Activated T-cell treated with anti-CD3 and anti-CD28 coated beads, Interleukin-2, amount 50 U/mL, for 4 hours (primary cell): ENCODE measurements at regions not wholly inside any gene's neighbourhood (a gene's known extent, or its start where the extent isn't known, plus 50 kb on each side); places are given as distances from the start of the nearest gene placed in this dataset.
"Not testable (repeated sequence)": the region's sequence is repeated elsewhere in the genome, so short reads cannot be mapped to it uniquely, and the experiment has no call there.

ENCODE experiments used
- ATAC-seq, 2 donors: fragments of 200-7000 bp; cut with Tn5 transposase; one replicate each; pipeline ENCODE4 v1.10.0; 2021
- DNase-seq: peaks from one replicate; pipeline ENCODE4 v3.0.0-alpha.2; 2020
- H3K27me3 Mint-ChIP-seq: one replicate; pipeline ENCODE4 v1.8.0; 2021; ENCODE audit warnings: low read depth, mixed read lengths
- H3K36me3 Mint-ChIP-seq: one replicate; pipeline ENCODE4 v1.8.0; 2022; ENCODE audit warnings: mixed read lengths; ENCODE audit not compliant: insufficient read depth
- H3K4me1 Mint-ChIP-seq: one replicate; pipeline ENCODE4 v1.8.0; 2021; ENCODE audit warnings: low read depth, mixed read lengths
- H3K4me3 Mint-ChIP-seq: one replicate; pipeline ENCODE4 v1.8.0; 2021; ENCODE audit warnings: mild to moderate bottlenecking, moderate library complexity, mixed read lengths
- H3K9me3 Mint-ChIP-seq: one replicate; pipeline ENCODE4 v1.8.0; 2021; ENCODE audit warnings: mixed read lengths

GRCh38 chr5:3155717-3156116, 404.2 kb upstream of the IRX2 start:
- H3K27me3 Mint-ChIP-seq, result no peaks in the 10 kb centered on the region
- H3K4me1 Mint-ChIP-seq, result no peaks in the 10 kb centered on the region
- H3K9me3 Mint-ChIP-seq, result peaks cover 12% of the 10 kb centered on the region
- no peak overlapping the region for H3K4me3 Mint-ChIP-seq
- no peaks in the 10 kb centered on the region for H3K36me3 Mint-ChIP-seq
- ATAC-seq (no peak), DNase-seq (no peak)

GRCh38 chr5:3155046-3155445, 403.6 kb upstream of the IRX2 start:
- no peak for DNase-seq
- no peak for ATAC-seq
- no peaks in the 10 kb centered on the region for H3K4me1 Mint-ChIP-seq
- no peak overlapping the region for H3K4me3 Mint-ChIP-seq
- H3K27me3 Mint-ChIP-seq, result no peaks in the 10 kb centered on the region
- peaks cover 7% of the 10 kb centered on the region for H3K9me3 Mint-ChIP-seq
- H3K36me3 Mint-ChIP-seq, result no peaks in the 10 kb centered on the region

DNA sequence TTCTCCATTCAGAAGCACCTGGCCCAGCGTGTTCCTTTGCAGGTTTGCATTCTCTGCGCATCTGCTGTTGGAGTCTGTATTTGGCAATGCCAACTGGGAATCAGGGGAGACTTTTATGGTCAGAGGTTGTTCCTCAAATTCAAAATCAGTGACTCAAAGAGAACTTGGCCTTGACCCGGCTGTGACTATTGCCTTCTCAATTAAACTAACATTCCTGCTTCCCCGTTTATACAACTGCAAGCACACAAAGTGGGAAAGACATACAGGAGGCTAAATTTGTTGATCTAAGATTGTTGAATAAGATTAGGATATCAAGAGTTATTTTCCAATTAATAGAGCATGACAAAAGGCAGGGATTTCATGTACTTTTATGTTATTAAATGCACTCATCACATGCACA, 402.4 kb upstream of the IRX2 start:
- Mint-ChIP-seq H3K4me1 (no peaks in the 10 kb centered on the region), H3K27me3 (no peaks in the 10 kb centered on the region), H3K36me3 (no peaks in the 10 kb centered on the region), H3K4me3 (no peak overlapping the region), H3K9me3 (peaks cover 11% of the 10 kb centered on the region)
- no peak for ATAC-seq
- no peak for DNase-seq

DNA sequence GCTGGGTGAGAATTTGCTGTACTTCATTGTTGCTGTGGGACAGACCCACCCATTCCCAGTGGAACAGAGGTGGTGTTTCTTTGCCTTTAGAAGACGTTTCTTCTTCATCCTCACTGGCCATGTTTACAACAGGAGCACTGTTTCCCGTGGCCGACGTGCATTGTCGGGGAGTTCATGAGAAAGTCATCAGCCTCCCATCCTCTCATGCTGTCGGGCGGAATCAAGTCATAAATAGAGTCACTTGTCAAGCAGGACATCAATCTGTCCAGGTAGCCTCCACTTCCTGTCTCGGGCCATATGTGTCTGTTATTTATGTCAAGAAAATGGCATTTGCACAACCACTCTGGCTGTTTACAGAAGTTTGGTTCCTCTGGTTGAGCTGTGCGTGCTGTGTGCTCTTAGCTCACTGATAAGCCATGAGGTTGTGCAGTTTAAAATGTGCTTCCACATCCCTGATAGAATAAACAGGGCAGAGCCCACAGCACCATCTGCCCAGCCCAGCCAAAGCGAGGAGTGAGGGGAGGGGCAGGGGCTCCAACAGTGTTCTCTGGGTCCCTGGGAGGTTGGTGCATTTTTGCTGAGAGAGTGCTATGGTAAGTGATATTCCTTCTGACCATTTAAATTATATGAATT, 401.9 kb upstream of the IRX2 start:
- Mint-ChIP-seq H3K4me1 (no peaks in the 10 kb centered on the region), H3K27me3 (no peaks in the 10 kb centered on the region), H3K36me3 (no peaks in the 10 kb centered on the region), H3K4me3 (no peak overlapping the region), H3K9me3 (peaks cover 10% of the 10 kb centered on the region)
- DNase-seq, result no peak
- ATAC-seq, result no peak

- ATAC-seq, result no peak
- Mint-ChIP-seq H3K36me3 (no peaks in the 10 kb centered on the region), H3K9me3 (peaks cover 7% of the 10 kb centered on the region), H3K4me3 (no peak overlapping the region), H3K4me1 (no peaks in the 10 kb centered on the region), H3K27me3 (no peaks in the 10 kb centered on the region)
- no peak for DNase-seq
These were observed 398.4 kb upstream of the IRX2 start for GRCh38 chr5:3149899-3150298.

- DNase-seq, ATAC-seq: not testable (repeated sequence)
These were observed 395.9 kb upstream of the IRX2 start for GRCh38 chr5:3147405-3147804.

DNA sequence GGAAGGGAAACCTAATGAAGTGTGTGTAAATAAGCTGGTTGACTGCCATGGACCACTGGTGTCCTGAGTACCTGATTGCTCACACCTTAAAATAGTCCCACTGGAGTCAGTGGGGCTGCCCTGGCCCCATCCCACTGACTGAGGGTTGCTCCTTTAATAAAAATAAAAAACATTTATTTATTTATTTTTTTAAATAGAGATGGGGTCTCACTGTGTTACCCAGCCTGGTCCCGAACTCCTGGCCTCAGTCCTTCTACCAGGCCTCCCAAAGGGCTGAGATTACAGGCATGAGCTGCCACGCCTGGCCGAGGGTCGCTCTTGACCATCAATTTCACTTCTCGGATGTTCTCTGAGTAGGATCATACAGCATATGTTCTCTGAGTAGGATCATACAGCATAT, 394.2 kb upstream of the IRX2 start:
- DNase-seq, result no peak
- no peaks in the 10 kb centered on the region for H3K27me3 Mint-ChIP-seq
- peaks cover 7% of the 10 kb centered on the region for H3K9me3 Mint-ChIP-seq
- ATAC-seq, result no peak
- no peak overlapping the region for H3K4me3 Mint-ChIP-seq
- no peaks in the 10 kb centered on the region for H3K4me1 Mint-ChIP-seq
- no peaks in the 10 kb centered on the region for H3K36me3 Mint-ChIP-seq

More at GRCh38 chr5:3147405-3147804, 395.9 kb upstream of the IRX2 start:
- H3K4me3 Mint-ChIP-seq, H3K27me3 Mint-ChIP-seq, H3K36me3 Mint-ChIP-seq, H3K4me1 Mint-ChIP-seq, H3K9me3 Mint-ChIP-seq: not testable (repeated sequence)

- Mint-ChIP-seq H3K4me3 (no peak overlapping the region), H3K4me1 (no peaks in the 10 kb centered on the region), H3K9me3 (peaks cover 10% of the 10 kb centered on the region), H3K36me3 (no peaks in the 10 kb centered on the region), H3K27me3 (no peaks in the 10 kb centered on the region)
- DNase-seq, result no peak
- ATAC-seq, result no peak
These were observed 391.9 kb upstream of the IRX2 start for GRCh38 chr5:3143382-3143781.

DNA sequence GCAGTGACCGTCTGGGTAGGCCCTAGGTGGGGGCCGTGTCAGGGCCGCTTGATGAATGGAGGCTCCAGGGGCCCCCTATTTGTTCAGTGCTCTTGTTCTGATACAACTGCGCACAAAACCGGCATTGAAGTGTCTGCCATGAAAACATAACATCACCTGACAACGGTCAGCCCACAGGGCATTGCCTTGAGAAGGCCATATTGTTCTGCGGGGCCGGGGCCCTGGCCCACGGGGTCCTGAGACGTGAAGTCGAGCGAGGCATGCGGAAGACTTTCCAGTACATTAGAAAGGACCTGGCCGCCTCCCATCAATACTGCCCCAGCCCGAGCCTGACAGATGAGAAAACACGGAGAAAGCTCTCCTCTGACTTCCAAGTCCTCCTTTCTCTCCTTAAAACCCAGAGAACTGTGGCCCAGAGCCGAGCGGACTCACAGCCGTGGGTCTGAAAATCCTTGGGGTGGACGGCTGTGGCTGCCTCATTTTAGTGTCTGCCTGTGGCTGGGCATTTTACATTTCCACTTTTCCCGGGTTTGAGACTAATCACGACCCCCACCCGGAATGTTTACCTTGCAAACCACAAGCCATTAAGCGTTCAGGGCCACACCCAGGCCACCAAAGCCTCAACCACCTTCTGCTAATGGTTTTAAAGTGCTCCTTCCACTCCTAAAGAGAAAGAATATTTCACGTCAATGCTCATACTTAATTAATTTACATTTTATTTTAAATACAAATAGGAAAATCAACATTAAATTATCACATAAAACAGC, 391.0 kb upstream of the IRX2 start:
- no peak for ATAC-seq
- Mint-ChIP-seq H3K27me3 (no peaks in the 10 kb centered on the region), H3K9me3 (peaks cover 10% of the 10 kb centered on the region), H3K36me3 (no peaks in the 10 kb centered on the region), H3K4me1 (no peaks in the 10 kb centered on the region), H3K4me3 (no peak overlapping the region)
- no peak for DNase-seq

DNA sequence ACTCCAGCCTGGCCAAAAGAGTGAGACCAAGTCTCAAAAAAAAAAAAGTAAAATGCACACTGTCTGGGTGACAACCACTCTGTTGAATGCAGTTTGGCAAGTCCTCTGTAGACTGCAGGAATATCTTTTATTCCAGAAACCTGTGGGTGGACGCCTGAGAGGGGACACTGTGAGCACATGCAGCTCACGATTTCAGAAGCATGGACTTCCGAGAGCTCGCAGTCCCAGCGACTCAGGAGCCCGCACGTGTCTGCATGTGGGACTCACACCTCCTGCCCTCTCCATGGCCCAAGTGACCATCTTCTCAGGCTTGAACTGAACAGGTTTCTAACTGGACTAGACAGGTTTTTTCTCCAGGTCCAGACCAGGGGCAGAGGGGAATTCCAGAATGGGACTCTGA, 388.6 kb upstream of the IRX2 start:
- DNase-seq (no peak), ATAC-seq (no peak)
- H3K9me3 Mint-ChIP-seq, result peaks cover 10% of the 10 kb centered on the region
- no peaks in the 10 kb centered on the region for H3K27me3 Mint-ChIP-seq
- no peaks in the 10 kb centered on the region for H3K4me1 Mint-ChIP-seq
- no peak overlapping the region for H3K4me3 Mint-ChIP-seq
- no peaks in the 10 kb centered on the region for H3K36me3 Mint-ChIP-seq

DNA sequence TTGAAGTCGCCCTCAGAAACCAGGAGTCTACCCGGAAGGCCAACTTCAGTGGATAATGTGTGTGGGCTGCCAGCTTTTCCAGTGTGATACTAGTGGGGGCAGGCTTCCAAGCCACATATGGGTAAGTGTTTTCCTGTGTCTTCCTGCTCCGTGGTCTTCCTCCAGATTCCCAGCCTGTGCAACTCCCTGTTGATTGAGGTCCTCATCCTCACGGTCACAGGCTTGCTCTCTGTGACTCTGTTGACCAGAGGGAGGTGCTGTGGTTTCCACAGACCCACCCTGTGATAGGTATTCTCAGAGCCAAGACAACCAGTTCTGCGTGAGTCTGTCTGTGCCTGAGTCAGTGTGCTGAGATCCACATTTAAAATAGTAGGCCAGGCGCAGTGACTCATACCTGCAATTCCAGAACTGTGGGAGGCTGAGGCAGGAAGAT, 388.0 kb upstream of the IRX2 start:
- peaks cover 10% of the 10 kb centered on the region for H3K9me3 Mint-ChIP-seq
- H3K4me3 Mint-ChIP-seq, result no peak overlapping the region
- H3K4me1 Mint-ChIP-seq, result no peaks in the 10 kb centered on the region

GRCh38 chr5:3131161-3131560, 379.7 kb upstream of the IRX2 start:
- Mint-ChIP-seq H3K9me3 (peaks cover 3% of the 10 kb centered on the region), H3K36me3 (no peaks in the 10 kb centered on the region), H3K4me3 (no peak overlapping the region), H3K27me3 (no peaks in the 10 kb centered on the region), H3K4me1 (no peaks in the 10 kb centered on the region)
- no peak for DNase-seq
- ATAC-seq, result no peak

More for the DNA sequence above, 388.0 kb upstream of the IRX2 start:
- no peaks in the 10 kb centered on the region for H3K27me3 Mint-ChIP-seq
- ATAC-seq, result no peak
- H3K36me3 Mint-ChIP-seq, result no peaks in the 10 kb centered on the region
- no peak for DNase-seq

- Mint-ChIP-seq H3K27me3 (no peaks in the 10 kb centered on the region), H3K4me1 (no peaks in the 10 kb centered on the region), H3K4me3 (no peak overlapping the region), H3K9me3 (peaks cover 3% of the 10 kb centered on the region), H3K36me3 (no peaks in the 10 kb centered on the region)
- no peak for ATAC-seq
- no peak for DNase-seq
These were observed 377.8 kb upstream of the IRX2 start for GRCh38 chr5:3129252-3129651.

GRCh38 chr5:3127423-3127911, 376.0 kb upstream of the IRX2 start:
- ATAC-seq (no peak), DNase-seq (no peak)
- Mint-ChIP-seq H3K4me3 (no peak overlapping the region), H3K27me3 (no peaks in the 10 kb centered on the region), H3K9me3 (peaks cover 3% of the 10 kb centered on the region), H3K36me3 (no peaks in the 10 kb centered on the region), H3K4me1 (no peaks in the 10 kb centered on the region)

- ATAC-seq, result no peak
- Mint-ChIP-seq H3K27me3 (peaks cover under 1% of the 10 kb centered on the region), H3K36me3 (no peaks in the 10 kb centered on the region), H3K4me1 (no peaks in the 10 kb centered on the region), H3K9me3 (peaks cover 3% of the 10 kb centered on the region), H3K4me3 (no peak overlapping the region)
- DNase-seq, result no peak
These were observed 375.2 kb upstream of the IRX2 start for GRCh38 chr5:3126639-3127038.
